ENCODE measurements at regions not wholly inside any gene's neighbourhood (a gene's known extent, or its start where the extent isn't known, plus 50 kb on each side); places are given as distances from the start of the nearest gene placed in this dataset.
"Not testable (repeated sequence)": the region's sequence is repeated elsewhere in the genome, so short reads cannot be mapped to it uniquely, and the experiment has no call there.

DNA sequence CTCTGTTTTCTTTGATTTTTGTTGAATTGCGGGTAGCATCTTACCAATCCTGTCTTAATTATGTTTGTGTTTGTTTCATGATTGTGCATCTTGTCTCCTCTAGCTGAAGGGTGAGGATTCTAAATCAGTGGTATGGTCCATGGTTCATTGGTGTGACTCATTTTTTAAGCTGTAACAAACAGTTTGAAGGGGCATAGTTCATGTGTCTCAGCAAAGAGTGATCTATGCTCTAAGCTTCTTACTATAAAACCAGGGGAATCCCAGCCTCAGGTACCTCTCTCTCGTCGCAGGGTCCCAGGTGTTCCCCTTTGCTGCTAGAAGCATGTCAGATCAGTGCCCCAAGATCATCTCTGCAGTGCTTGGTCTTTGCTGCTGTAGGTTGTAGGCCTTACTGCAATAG, 100.1 kb downstream of the OTUD1 start:
- DNase-seq (ENCODE audit: extremely low read depth in 1 of 11, low read depth in 9 of 11, low spot score in 4 of 11) = no peak

DNA sequence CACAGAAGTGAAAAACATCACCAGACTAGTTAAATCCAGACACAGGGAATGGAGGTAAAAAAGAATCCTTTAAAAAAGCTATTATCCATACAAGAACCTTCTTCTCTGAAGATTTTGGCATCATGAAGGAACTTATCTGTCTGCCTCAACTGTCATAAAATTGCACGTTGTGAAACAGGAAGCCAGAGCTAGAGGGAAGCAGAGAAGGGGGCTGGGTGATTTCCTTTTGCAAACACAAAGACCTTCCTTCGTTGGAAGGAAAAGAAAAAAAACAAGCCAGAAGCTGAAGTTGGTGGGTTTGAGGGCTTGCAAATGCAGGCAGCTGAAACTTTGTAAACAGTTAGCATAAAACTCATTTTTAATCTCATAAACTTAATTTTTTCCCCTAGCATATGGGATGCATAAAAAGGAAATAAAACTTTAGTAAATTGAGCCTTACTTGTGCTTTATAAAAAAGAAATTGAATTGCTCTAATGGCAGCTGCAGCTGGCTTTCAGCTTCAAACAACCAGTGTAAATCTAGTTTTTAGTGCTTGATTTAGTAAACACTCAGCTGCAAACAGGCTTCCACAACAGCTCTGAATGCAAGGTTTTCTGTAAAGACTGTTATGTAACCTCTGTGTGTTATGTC, 101.6 kb downstream of the OTUD1 start:
- DNase-seq (ENCODE audit: extremely low read depth in 1 of 11, low read depth in 9 of 11, low spot score in 4 of 11) = peak in 5 of 11 donors; percentile 16 to 44 (median 41)

- no peak for DNase-seq (ENCODE audit: extremely low read depth in 1 of 11, low read depth in 9 of 11, low spot score in 4 of 11)
Measured at GRCh38 chr10:23543691-23544380, 105.0 kb downstream of the OTUD1 start.

- not testable (repeated sequence) for DNase-seq (ENCODE audit: extremely low read depth in 1 of 11, low read depth in 9 of 11, low spot score in 4 of 11)
Measured at GRCh38 chr10:23545866-23546265, 107.0 kb downstream of the OTUD1 start.

GRCh38 chr10:23556727-23557440, 118.0 kb downstream of the OTUD1 start:
- no peak for DNase-seq (ENCODE audit: extremely low read depth in 1 of 11, low read depth in 9 of 11, low spot score in 4 of 11)

- no peak for DNase-seq (ENCODE audit: extremely low read depth in 1 of 11, low read depth in 9 of 11, low spot score in 4 of 11)
Measured at GRCh38 chr10:23557777-23558176, 118.9 kb downstream of the OTUD1 start.

DNA sequence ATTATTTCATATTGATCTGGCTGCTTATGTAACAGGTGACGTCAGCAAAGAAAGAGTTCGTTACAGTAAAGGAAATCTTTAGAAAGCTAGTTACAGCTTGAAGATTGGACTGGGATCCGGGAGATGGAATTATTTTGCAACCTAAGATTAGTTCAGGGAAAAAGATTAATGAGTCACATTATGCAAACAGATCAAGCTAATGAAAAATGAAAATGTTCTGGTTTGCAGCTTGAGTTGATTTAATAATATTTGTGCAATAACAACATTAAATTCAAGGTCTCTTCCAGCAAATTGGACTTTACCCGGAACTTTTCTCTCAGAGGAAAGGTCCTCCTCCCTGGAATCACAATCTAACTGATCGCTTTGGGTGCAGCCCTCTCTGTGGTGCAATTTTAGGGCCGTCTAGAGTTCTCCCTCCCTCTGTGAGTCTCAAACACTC, 119.5 kb downstream of the OTUD1 start:
- DNase-seq (ENCODE audit: extremely low read depth in 1 of 11, low read depth in 9 of 11, low spot score in 4 of 11) = no peak

- DNase-seq (ENCODE audit: extremely low read depth in 1 of 11, low read depth in 9 of 11, low spot score in 4 of 11) = peak in 1 of 11 donors; percentile 8
Measured at GRCh38 chr10:23568996-23569395, 130.1 kb downstream of the OTUD1 start.

DNA sequence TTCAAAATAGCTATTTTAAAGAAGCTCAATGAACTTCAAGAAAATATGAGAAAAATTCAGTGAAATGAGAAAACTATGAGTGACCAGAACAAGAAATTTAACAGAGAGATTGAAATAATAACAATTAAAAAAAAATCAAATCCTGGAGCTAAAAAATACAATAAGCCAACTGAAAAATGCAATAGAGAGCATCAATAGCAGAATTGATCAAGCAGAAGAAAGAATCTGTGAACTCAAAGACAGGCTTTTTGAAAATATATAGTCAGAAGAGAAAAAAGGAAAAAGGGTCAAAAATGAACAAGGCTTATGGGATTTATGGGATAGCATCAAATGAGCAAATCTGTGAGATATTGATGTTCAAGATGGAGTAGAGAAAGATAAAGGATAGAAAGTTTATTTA, 133.0 kb downstream of the OTUD1 start:
- no peak for DNase-seq (ENCODE audit: extremely low read depth in 1 of 11, low read depth in 9 of 11, low spot score in 4 of 11)

DNA sequence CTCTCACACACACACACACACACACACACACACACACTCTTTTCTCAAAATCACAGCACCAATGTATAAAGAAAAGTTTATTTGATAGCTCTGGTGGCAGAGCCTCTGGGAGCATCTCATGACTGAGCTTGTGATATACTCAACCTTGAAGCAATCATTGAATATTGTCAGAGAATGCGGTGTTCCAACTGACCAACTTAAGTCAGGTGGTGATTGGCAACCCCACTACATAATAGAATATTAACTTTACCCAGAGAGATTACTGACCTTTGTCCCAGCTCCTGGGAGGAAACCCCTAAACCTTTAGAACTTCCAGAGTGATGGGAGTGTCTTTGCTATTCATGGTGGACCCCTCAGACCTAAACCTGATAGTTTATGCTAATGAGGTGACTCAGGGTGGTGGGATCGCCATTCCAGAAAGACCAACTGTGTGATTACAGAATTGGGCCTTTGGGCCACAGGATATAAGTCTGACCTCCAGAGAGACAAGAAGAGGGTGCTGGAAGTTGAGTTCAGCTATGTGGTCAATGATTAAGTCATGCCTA, 143.1 kb downstream of the OTUD1 start:
- no peak for DNase-seq (ENCODE audit: extremely low read depth in 1 of 11, low read depth in 9 of 11, low spot score in 4 of 11)

GRCh38 chr10:23584396-23584795, 145.5 kb downstream of the OTUD1 start:
- DNase-seq (ENCODE audit: extremely low read depth in 1 of 11, low read depth in 9 of 11, low spot score in 4 of 11) = no peak

GRCh38 chr10:23585186-23585585, 146.3 kb downstream of the OTUD1 start:
- DNase-seq (ENCODE audit: extremely low read depth in 1 of 11, low read depth in 9 of 11, low spot score in 4 of 11) = no peak

DNA sequence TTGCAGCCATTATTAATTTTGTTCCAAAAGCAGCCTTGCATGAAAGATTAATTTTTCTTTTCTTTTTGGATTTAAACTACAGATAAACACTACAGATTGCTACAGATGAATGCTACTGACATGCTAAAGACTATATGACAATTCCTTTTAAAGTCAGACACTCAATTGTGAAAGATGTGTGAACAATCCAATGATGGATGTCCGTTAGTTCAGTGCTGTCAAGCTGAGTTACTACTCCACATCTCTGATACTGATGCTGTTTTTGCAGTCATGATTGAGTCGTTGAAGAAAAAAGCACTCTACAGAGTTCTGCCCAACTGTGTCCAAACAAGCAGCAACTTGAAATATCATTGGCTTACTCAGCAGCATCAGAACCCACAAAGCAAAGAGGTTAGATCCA, 146.8 kb downstream of the OTUD1 start:
- DNase-seq (ENCODE audit: extremely low read depth in 1 of 11, low read depth in 9 of 11, low spot score in 4 of 11) = no peak

GRCh38 chr10:23595278-23595677, 156.4 kb downstream of the OTUD1 start:
- DNase-seq (ENCODE audit: extremely low read depth in 1 of 11, low read depth in 9 of 11, low spot score in 4 of 11) = not testable (repeated sequence)

DNA sequence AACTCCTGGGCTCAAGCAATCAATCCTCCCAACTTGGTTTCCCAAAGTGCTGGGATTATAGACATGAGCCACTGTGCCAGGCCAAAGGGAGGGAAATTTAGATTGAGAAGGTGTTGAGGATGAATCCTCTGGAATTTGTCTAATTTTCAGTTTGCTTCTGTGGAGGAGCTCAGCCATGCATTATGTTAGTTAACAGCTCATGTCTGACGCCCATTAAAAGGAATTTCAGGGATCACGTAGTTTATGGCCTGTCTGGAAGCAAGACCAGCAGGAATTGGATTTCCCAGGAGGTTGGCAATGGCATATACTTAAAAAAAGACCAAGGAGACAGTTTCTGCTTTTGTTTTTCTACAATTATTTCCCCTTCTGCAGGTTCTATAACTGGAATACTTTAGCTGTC, 165.7 kb downstream of the OTUD1 start:
- peak; percentile 20 to 69 (median 34) for DNase-seq (ENCODE audit: extremely low read depth in 1 of 11, low read depth in 9 of 11, low spot score in 4 of 11)

DNA sequence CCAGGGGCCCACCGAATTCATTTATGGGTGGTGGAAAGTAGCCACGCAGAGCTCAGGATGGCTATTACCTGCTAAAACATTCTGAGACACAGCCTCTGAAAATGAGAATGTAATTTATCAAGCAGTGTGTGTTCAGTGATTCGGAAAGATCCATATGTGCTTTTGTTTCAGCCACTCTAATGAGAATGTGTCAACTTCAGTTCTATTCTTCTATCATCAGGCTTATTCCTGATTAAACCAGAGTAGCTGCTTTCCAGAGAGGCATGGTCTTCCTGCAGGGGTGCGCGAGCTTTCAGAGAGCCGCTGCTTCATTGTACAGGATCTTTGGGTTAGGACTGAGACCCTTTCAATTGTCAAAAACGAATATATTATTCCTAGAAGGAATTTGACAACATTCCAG, 167.6 kb downstream of the OTUD1 start:
- DNase-seq (ENCODE audit: extremely low read depth in 1 of 11, low read depth in 9 of 11, low spot score in 4 of 11) = no peak

- no peak for DNase-seq (ENCODE audit: extremely low read depth in 1 of 11, low read depth in 9 of 11, low spot score in 4 of 11)
Measured at GRCh38 chr10:23608926-23609325, 170.1 kb downstream of the OTUD1 start.

DNA sequence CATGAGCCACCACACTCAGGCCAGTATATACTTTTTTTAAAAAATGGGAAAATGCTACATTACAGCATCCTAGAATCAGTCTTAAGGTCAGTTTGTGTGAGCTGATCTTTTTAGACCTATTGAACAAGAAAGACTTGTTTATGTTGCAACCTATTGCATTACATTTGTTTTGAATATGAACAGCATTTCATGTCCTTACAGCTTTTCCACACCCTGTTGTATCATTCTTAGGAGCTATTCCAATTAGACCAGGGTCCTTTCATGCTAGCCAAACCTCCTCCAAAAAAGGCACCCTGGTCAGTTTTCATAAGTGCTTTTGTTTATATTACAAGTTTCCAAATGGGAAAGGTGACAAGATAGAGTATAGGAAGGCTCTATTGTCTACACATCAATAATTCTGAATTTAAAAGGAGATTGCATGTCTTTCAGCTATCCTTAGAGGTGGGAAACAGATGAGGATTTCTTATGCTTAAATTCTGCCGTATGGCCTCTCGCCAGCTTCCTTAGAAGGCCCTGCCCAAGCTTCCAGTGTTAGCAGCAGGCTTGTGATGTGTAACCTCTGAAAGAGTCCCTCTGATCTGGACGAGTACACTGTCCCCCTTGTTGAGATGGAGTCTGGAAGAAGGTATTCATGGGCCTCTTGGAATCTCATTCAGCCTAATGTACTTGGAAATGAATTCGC, 171.9 kb downstream of the OTUD1 start:
- DNase-seq (ENCODE audit: extremely low read depth in 1 of 11, low read depth in 9 of 11, low spot score in 4 of 11) = no peak

- DNase-seq (ENCODE audit: extremely low read depth in 1 of 11, low read depth in 9 of 11, low spot score in 4 of 11) = no peak
Measured at GRCh38 chr10:23611308-23612029, 172.6 kb downstream of the OTUD1 start.
